ENCODE measurements at regions not wholly inside any gene's neighbourhood (a gene's known extent, or its start where the extent isn't known, plus 50 kb on each side); places are given as distances from the start of the nearest gene placed in this dataset.

- DNase-seq, result no peak
Observed at GRCh38 chr6:90435207-90435899, 138.7 kb upstream of the BACH2 start.

- DNase-seq, result no peak
Observed at GRCh38 chr6:90434094-90434493, 137.5 kb upstream of the BACH2 start.

- no peak for DNase-seq
Observed at GRCh38 chr6:90432937-90433336, 136.3 kb upstream of the BACH2 start.

DNA sequence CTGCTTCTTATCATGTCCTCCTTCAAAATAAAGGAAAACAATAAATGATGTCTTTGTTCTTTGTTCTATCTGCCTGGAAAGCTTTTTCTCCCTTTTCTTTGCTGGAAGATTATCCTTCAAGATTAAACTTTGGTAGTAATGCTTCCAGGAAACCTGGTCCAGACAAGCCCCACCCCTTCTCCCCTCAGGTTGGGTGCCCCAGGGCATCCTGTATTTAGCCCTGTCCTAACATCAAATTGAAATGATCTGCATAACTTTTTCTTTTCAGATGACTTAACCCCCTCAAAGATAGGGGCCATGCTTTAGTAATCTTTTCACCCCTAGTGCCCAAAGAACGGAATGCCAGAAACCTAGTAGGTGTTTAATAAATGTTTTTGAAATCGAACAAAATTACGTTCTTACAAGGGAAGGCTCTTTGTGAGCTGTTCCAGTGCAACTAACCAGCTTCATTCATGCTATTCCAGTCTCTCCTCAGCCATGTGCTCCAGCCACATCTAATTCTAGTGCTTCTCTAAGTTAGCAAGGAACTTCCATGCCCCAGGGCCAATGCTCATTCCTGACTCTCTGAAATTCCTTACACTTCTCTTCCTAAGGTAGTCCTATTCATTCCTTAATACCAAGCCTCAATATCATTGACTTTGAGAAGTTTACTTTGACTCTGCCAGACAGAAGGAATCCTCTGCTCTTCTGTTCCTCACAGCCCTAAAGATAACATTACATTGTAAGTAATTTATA, 135.6 kb upstream of the BACH2 start:
- DNase-seq, result no peak

DNA sequence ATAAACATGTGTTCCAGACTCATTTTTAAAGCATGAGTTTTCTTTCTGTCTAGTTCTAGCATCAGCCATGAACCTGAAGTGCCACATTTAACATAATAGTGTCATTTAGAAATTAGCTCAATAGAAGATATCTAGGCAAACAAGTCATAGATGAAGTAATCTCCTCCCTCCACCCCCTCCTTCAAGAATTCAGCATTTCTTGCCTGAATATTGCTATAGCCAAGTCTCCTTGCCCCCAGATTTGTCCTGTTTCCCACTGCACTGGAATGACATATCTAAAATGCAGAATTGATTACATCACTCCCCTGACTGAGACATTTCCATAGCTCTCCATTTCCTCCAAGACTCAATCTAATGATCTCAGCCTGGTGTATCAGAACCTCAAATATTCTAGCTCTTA, 134.9 kb upstream of the BACH2 start:
- no peak for DNase-seq

DNA sequence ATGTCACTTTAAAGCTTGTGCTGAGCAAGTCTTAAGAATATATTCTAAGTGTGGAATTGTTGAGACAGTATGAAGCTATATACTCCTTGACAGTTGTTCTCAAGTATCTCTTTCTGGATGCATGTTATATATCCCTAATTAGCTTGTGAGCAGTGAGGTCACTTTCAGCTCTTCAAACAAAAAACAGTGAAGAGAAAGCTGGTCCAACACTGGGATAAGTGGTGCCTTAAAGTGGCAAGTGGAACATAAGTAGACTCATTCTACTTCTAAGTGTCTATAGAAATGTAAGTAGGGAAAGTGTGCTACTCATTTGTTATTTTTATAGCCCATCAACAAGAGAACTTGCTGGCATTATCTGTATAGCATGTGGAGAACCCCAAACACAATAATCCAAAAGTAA, 133.1 kb upstream of the BACH2 start:
- no peak for DNase-seq

- no peak for DNase-seq
Observed at GRCh38 chr6:90428514-90428913, 131.9 kb upstream of the BACH2 start.

- peak in 1 of 3 donors; percentile 7 for DNase-seq
Observed at GRCh38 chr6:90425161-90425641, 128.6 kb upstream of the BACH2 start.

DNA sequence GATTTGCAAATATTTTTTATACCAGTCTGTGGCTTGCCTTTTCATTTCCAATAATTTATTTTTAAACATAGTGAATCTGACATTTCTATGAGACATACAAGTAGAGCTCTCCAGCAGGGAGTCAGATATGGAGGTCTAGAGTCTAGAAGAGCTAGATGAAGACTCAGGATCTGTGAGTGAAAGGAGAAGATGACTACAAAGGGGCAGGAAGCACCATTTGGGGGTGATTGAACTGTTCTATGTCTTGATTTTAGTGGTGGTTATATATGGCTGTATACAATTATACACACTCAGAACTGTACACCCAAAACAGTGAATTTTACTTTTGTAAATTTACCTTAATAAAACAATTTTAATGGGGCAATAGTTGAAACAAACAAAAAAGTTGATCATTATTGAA, 127.9 kb upstream of the BACH2 start:
- DNase-seq, result no peak

GRCh38 chr6:90421666-90422065, 125.0 kb upstream of the BACH2 start:
- DNase-seq, result no peak

GRCh38 chr6:90420500-90420899, 123.9 kb upstream of the BACH2 start:
- DNase-seq, result no peak

GRCh38 chr6:90417385-90417784, 120.7 kb upstream of the BACH2 start:
- DNase-seq, result no peak

- DNase-seq, result no peak
Observed at GRCh38 chr6:90416322-90416721, 119.7 kb upstream of the BACH2 start.

- DNase-seq, result no peak
Observed at GRCh38 chr6:90415178-90415577, 118.5 kb upstream of the BACH2 start.

GRCh38 chr6:90414352-90414751, 117.7 kb upstream of the BACH2 start:
- no peak for DNase-seq

DNA sequence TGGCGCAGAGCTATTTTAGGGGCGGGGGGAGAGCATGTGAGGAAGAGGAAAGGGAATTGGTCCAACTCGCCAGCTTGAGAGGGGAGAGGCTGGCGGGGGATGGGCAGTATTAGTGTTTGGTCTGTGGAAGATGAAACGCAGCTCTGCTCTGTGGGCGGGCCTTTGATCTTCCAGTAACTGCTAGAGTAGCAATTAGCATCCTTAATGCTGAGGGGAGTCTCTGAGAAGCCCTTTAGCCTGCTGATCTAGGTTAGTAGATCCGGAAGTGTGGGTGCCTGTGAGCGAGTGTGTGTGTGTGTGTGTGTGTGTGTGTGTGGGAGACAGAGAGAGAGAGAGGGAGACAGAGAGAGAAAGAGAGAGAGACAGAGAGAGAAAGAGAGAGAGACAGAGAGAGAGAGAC, 117.2 kb upstream of the BACH2 start:
- peak in 1 of 3 donors; percentile 14 for DNase-seq

- no peak for DNase-seq
Observed at GRCh38 chr6:90413396-90413795, 116.8 kb upstream of the BACH2 start.

DNA sequence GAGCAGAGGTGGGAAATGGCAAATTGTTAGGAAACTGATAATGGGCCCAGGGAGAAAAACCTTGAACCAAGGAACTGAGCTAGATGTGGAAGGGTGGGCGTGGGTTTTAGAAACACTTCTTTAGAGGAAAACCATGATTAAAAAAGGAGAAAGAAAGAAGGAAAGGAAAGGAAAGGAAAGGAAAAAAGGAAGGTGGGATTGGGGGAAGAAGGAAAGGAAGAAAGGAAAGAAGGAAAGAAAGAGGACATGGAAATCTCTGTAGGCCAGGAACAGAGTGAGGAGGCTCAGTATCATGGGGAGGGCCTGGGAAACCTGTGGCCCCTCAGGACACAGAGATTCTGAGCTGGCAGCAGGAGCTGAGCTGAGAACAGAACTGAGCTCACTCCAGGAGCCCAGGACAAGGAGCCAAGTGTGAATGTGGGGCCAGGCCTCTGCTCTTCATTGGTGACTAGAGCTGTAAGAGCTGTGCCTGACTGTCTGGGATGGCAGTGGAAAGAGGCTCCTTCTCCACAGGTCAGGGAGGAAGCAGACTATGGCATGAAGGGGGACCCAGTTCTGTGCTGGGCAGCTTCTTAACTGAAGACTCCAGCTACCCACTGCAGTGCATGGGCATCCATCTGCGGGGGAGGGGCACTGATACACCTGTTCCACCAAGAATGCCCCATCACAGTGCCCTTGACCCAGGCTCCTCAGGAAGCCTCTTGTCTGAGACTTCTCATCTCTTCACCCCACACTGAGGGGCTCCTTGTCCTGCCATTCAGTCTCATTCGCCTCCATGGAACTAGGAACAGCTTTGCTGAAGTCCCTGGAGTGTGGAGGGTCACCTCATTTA, 116.1 kb upstream of the BACH2 start:
- DNase-seq, result no peak

DNA sequence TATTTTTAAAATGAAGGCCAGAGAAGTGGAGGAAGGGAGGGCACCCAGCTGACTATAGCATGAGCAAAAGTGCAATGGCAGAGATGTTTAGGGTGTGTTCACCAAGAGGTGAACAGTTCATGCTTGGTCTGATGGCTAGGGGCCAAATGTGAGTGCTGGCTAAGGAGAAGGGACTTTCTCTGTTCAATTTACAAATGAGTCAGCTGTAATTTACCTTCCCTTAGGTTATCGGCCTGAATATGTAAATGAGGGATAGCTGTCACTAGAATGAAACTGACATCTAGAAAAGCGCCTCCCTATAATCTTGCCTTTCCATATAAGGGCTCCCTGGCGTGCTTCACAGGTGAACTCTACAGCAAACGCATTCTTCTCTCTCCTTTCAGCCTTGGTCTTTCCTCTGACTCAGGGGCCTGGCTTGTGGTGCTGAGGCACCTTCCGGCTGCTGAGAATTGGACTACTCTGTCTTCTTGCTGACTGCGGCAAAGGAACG, 114.7 kb upstream of the BACH2 start:
- no peak for DNase-seq

DNA sequence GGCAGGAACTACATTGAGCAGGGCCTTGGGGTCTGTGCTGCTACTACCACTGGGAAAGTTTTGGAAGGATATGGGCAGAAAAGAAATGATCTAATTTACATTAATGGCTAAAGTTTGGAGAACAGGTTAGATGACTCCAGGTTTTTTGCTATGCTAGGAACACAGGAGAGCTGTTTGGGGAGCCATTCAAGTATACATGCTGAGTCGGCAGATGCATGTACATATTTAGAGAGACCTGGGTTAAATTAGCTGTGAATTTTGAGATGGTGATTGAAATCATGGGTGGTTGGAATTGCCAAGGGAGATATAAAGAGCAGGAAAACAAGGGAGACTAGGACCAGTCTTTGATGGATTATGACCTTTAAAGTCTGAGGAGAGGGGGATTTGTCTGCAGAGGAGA, 113.1 kb upstream of the BACH2 start:
- DNase-seq, result no peak

- DNase-seq, result no peak
Observed at GRCh38 chr6:90406957-90407356, 110.3 kb upstream of the BACH2 start.

GRCh38 chr6:90406142-90406794, 109.6 kb upstream of the BACH2 start:
- peak; percentile 73 to 91 (median 82) for DNase-seq

Measured in suppressor macrophage treated with lipopolysaccharide for 1 hour (primary cell).